GM20000 (cell line): ENCODE measurements at regions not wholly inside any gene's neighbourhood (a gene's known extent, or its start where the extent isn't known, plus 50 kb on each side); places are given as distances from the start of the nearest gene placed in this dataset.

ENCODE experiments used
- DNase-seq: peaks from one replicate; pipeline ENCODE4 v3.0.0; 2012; ENCODE audit warnings: low spot score
- CTCF ChIP-seq: IDR thresholded peaks from 2 replicates; pipeline ENCODE4 v1.5.1; 2012; ENCODE audit warnings: mild to moderate bottlenecking, control low read depth; ENCODE audit errors: extremely low read depth, missing control alignments

- DNase-seq: no peak
- no peak for TF ChIP-seq CTCF
These were observed 210.9 kb upstream of the SPRY2 start for GRCh38 chr13:80551650-80552497.

GRCh38 chr13:80550971-80551441 is 210.1 kb upstream of the SPRY2 start:
- DNase-seq: no peak
- no peak for TF ChIP-seq CTCF

GRCh38 chr13:80548915-80549314 is 208.0 kb upstream of the SPRY2 start:
- TF ChIP-seq CTCF: no peak
- no peak for DNase-seq

GRCh38 chr13:80547885-80548825 is 207.2 kb upstream of the SPRY2 start:
- DNase-seq: no peak
- no peak for TF ChIP-seq CTCF

- TF ChIP-seq CTCF: no peak
- DNase-seq: no peak
These were observed 206.4 kb upstream of the SPRY2 start for GRCh38 chr13:80547341-80547740.

GRCh38 chr13:80533175-80533574 is 192.2 kb upstream of the SPRY2 start:
- DNase-seq: no peak

More at GRCh38 chr13:80533175-80533574, 192.2 kb upstream of the SPRY2 start:
- no peak for TF ChIP-seq CTCF
